ENCODE measurements at regions not wholly inside any gene's neighbourhood (a gene's known extent, or its start where the extent isn't known, plus 50 kb on each side); places are given as distances from the start of the nearest gene placed in this dataset.

DNA sequence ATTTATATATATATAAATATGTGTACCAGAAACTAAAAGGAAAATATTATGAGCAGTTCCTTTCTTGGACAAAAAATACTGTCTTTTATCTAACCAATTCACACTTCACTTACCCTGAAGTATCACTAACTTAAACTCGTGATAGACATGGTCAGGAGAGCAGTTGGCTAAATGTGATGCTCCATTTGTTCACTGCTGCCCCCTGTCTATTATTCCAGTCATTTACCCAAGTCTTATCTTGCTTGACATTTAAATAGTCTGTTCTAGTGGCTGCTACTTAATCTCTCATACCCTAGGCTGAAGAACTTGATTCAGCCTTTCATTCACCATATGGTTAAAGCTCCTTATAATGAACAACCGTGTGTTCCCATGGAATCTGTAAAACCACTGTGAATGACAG, 789.6 kb upstream of the EYS start:
- TF ChIP-seq, protein P1, sequence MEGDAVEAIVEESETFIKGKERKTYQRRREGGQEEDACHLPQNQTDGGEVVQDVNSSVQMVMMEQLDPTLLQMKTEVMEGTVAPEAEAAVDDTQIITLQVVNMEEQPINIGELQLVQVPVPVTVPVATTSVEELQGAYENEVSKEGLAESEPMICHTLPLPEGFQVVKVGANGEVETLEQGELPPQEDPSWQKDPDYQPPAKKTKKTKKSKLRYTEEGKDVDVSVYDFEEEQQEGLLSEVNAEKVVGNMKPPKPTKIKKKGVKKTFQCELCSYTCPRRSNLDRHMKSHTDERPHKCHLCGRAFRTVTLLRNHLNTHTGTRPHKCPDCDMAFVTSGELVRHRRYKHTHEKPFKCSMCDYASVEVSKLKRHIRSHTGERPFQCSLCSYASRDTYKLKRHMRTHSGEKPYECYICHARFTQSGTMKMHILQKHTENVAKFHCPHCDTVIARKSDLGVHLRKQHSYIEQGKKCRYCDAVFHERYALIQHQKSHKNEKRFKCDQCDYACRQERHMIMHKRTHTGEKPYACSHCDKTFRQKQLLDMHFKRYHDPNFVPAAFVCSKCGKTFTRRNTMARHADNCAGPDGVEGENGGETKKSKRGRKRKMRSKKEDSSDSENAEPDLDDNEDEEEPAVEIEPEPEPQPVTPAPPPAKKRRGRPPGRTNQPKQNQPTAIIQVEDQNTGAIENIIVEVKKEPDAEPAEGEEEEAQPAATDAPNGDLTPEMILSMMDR (IDR thresholded peaks at IDR 0.05): no peak
- no peak for TF ChIP-seq POLR2AphosphoS5 (IDR thresholded peaks at IDR 0.05)

All from prostate gland (tissue), 2 donors.